Nucleus accumbens (tissue), 56 donors: ENCODE measurements at regions not wholly inside any gene's neighbourhood (a gene's known extent, or its start where the extent isn't known, plus 50 kb on each side); places are given as distances from the start of the nearest gene placed in this dataset.
A peak's percentile ranks its signal among the peaks of the same experiment; 100 is the strongest.

Source experiments
- DNase-seq, 56 donors: peaks; one replicate each; lab custom pipeline; 2025; lab: John Stamatoyannopoulos, UW

DNA sequence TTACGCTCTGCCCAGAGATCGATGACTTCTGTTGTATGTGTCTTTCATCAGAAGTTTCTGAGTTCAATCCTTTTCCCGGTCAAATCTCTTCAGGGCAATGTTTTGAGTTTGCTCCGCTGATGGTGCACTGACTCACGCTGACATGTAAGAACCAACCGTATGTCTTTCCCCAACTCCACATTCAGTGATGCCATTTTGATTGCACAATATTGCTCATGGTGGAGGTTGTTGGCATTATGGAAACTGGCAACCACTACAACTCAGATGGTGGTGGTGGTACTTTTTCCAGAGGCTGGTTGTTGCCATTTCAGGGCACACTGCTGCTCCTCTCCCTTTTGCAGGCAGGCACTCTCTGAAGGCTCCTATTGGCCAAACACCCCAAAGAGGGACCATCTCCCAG is 751.5 kb downstream of the DCDC2C start:
- no peak for DNase-seq

DNA sequence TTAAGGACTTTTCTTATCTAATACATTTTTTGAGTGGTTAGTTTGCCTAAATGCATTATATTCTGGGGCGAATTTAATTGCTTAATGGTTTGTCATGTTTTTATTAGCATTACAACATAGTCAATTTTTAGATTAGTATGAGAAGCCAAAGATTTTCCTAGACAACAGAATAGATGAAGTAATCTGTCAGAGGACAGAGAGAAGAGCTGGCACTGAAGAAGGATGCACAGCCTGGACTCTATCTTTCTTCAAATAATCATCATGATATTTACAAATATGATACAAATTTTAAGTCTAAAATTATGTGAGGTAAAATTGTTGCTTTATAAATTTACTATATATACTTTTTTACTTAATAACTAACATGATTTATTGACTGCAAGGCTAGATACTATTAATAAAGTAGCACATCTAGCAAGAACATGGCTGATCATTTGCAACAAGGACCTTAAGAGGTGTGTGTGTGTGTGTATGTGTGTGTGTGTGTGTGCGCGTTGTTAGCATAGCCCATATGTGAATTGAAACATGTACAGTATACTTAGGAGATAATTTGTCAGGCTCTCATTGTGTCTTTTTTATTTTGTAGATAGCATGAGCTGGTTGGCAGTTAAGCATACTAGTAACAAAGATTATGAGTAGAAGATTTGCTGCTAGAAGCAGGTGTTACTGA is 752.2 kb downstream of the DCDC2C start:
- DNase-seq = no peak

DNA sequence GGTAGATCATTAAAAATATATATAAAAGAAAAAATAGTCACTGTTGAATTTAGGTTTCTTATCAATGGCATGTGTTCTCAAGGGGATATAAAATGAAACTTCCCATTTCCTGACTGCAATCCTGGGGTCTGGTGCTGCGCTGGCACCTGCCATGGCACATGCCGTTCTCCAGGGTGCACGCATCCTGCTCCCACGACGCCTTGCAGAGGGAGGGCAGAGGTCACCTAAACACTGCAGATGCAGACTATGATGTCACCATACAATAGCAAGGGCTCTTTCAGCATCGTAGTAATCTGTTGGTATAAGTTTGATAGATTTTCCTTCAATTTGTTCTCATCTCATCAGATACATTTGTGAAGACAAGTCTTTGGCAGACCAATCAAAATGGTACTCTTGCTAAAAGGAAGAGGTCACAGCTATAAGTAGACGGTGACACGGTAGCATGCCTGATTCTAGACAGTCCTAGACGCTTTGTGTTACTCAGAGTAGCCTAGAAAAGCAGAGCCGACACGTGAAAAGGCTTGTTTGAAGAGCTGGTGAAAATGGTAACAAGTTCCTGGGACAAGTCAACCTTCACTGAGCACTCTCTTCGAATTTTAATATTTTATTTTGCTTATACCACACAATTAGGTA is 761.4 kb downstream of the DCDC2C start:
- no peak for DNase-seq

DNA sequence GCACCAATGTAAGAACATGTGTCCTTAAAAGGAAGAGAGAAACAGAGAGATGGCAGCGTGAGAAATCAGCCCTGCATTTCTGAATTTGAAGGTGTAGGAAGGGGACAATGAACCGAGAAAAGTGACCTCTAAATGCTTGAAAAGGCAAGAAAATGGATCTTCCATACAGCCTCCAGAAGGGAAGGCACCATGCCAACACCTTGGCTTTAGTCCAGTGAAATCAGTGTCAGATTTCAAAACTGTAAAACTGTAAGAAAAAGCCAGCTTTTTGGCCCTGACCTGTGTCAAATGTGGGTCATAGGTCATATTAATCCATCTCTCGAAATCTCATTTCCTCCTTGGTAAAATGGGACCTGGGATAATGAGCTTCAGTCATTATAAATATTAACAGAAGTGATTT is 762.3 kb downstream of the DCDC2C start:
- no peak for DNase-seq

DNA sequence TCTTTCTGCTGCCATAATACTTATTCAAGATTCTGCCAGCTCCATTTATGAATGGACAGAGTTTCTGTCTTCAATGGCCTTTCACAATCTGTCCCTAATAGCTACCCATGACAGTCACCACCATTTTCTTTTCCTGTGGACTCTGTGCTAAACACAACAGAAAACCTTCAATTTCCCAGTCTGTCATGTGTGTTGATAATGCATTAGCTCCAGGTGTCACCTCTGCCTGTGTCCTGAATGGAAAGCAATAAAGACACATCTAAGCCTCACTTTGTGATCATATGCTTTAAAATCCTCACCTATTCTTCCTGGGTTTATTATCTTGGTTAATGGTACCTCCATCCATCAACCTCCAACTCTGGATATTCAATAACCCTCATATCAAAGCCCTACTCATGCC is 772.2 kb downstream of the DCDC2C start:
- no peak for DNase-seq

DNA sequence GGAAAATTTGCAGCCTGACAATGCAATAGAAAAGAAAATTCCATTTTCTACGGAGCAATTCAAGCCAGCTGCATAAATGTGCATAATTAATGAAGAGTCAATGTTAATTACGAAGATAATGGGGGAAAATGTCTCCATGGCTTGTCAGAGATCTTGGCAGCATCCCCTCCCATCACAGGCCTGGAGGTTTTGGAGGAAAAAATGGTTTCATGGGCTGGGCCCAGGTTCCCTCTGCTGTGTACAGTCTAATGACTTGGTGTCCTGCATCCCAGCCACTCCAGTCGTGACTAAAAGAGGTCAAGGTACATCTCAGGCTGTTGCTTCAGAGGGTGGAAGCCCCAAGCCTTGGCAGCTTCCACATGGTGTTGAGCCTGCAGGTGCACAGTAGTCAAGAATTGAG is 779.7 kb downstream of the DCDC2C start:
- DNase-seq = no peak

DNA sequence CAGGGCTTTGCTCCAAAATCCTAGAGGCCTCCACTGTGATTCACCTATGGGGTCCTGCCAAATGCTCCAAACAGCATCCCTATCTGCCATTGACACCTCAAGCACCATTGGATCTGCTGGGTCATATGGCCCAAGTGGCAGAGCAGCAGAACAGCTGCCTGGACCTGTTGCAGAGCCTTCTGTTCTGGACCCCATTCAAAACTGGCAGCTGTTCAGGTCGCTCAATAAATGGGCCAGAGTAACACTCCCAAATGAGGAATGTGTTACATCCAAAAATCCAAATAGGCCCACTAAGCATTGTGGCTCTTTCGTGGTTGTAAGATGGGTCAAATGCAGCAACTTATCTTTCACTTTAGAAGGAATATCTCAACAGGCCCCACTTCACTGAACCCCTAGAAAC is 783.6 kb downstream of the DCDC2C start:
- no peak for DNase-seq

DNA sequence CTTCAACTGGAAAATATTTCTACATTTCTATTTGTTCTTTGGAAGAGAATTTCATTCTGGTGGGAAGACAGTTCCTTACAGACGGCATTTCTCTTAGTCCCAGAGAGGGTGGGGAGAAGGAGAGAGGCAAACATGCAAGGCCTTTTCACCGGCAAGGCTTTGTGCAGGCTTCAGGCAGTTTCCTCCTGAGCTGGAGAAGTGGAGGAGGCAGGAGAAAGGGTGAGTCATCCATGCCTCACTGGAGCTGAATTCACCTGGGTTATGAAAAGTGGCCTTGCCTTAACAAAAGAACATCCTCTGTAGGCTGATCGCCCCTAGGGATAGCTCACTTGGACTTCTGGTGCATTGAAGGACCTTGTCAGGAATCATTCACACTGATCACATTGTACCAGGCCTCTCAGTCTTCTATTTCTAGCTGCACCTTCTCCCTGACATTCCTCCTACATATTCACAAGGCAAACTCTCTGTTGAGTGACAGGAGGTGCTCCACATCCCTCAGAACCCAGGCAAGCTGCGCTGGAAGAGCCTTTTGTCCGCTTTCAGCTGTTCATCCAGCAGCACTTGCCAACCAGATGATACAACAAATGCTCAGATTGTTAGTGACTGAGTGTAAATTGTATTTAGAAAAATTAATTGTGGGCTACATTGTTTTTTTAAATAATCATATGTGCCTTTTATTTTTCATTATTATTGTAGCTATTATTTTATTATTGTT is 796.1 kb downstream of the DCDC2C start:
- DNase-seq = peak in 14 of 56 donors; percentile 0 to 31 (median 12)

DNA sequence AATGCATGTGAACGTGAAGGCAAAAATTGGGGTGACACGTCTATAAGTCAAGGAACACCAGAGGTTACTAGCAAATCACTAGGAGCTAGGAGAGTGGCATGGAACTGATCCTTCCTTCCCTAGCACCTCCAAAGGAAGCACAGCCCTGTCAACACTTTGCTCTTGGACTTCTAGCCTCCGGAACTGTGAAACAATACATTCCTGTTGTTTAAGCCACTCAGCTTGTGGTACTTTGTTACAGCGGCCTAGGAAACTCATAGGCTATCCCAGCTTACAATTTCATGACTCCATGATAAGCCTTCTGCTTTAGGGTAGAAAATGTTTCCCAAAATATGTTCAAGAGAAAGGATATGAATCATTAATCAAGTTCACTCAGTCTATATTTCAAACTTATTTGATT is 798.1 kb downstream of the DCDC2C start:
- no peak for DNase-seq

DNA sequence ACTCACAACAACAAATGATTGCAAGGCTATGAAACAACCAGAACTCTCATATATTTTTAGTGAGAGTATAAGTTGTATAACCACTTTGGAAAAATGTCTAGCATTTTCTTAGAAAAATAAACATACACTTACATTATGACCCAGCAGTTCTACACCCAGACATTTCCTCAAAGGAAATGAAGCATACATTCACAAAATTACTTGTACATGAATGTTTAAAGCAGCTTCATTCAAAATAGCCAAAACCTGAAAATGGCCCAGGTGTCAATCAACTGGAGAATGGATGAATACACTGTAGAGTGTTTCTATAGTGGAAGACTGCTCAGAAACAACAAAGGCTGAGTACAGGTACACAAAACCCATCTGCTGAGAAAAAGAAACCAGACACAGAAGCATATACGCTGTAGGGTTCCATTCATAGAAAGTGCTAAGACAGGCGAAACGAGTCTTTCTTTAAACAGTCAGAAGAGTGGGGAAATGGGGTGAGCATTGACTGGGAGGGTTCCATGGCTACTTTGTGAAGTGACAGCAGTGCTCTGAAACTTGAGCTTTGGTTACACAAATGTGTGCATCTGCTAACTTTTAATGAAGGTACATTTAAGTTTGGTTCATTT is 799.0 kb downstream of the DCDC2C start:
- DNase-seq = no peak

DNA sequence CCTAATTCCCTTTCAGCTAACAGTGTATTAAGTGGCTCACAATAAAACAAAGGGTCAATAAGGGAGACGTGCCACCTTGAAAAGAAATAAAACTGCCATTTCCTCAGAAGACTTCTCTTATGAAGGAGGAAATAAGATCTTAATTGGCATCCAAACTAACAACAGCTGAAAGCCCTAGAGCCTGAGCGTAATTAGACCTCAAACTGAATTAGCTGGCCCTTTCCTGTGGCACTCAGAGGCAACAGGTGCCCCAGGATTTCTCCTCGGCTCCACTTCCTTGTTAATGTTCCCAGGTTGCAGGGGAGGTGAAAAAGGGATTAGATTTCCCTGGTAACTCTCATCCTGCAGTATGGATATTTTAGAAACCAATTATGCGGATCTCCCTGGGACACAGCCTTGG is 804.3 kb downstream of the DCDC2C start:
- no peak for DNase-seq

DNA sequence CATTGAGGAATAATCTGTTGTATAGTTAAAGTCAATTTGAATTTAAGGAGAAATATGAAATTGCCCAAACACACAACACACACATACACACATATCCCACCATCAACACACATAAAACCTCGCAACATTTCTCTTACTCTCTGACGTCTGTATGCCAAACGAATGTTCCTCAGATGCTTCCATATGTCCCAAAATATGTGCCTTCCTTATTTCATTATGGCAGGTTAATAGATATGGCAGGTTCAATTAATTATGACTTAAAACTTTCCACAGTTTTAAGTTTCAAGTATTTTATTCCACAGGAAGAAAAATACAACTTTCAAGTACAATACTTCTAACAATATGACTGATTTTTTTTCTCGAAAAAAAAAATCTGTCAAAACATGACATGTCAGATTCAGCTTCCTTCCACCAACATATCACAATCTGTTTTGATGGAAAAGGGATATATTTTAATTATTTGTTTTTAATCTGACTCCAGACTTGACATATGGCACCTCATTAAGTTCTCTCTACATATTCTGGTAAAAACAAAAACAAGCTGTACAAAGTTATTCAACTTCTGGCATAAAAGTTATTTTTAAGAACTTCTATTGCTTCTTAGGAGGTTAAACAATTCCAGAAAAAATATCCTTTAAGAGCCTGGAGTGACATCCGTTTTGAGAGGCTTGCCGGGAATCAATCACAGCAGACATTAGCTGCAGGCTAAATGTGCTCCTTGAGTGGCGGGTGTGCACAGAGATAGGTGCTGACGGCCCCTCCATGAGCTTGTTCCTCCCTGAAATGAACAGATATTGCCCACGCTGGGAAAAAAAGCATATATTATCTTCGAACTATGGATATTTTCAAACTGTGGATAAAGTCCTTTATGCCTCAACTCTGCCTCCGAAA is 812.7 kb downstream of the DCDC2C start:
- no peak for DNase-seq

DNA sequence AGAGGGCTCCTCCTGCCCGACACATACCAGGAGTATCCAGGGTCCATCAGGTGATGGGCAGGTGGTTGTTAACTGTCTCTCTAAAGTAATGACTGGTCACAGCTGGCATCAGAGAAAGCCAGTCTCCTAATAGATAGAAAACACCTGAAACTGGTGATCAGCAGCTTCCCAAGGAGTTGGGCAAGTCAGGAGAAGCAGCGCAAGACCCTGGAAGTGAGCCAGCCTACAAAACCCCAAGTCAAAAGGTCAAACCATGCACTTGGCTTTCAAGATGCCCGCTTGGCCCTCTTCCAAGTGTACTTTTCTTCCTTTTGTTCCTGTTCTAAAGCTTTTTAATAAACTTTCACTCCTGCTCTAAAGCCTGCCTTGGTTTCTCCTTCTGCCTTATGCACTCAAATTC is 815.2 kb downstream of the DCDC2C start:
- no peak for DNase-seq

DNA sequence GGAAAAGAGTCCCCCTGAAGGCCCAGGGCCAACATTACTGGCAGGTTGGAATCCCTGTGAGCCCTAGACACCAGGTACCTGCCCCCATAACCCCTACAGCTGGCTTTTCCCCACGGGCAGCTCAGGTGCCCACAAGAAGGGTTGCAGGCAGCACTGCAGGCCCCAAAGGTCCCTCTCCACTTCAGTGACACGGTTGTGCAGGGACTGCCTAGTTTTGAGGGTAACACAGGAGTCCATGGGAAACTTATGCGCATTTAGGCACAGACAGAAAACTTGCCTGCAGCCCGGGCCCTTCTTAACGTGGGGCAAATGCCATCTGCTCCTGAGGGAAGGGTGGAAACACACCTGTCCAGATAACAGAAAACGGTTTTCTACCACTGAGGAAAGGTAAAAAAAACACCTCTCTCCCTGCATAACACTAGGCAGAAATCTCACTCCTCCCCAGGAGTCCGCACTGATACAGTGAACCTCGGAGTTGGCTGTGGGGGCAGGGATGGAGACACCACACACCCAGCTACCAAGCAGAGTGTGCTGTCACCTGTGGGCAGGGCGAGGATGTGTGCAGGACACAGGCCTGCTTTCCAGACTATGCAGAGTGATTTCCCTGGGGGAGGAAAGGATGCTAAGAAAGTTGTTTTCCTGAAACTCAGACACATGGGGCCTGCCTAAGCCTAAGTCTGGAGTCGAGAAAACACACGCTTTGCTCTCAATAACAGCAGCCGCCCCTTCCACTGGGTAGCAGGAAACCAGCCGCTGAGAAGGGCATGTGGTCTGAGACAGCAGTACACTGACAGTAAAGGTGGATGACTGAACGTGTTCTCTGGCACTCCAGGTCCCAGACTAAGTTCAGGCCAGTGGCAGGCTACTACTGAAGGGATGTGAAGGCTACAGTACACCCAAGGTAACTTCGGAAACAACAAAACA is 819.4 kb downstream of the DCDC2C start:
- DNase-seq = no peak

DNA sequence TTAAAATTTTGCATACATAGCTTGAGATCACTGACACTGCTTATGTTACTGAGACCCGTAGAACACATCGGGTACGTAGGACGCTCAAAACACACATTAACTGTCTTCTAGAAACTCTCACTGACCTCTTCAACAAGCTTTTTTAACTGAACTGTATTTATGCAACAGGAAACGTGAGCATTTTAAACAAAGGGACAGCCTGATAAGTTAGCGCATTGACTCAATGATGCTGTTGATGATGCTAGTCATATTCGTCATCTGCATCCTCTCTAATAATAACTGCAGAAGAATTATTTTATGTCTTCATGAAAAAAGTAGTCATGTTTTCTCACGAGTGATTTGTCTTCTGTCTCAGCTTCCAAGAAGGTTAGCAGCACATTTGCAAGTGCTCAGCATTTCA is 824.0 kb downstream of the DCDC2C start:
- DNase-seq = no peak

DNA sequence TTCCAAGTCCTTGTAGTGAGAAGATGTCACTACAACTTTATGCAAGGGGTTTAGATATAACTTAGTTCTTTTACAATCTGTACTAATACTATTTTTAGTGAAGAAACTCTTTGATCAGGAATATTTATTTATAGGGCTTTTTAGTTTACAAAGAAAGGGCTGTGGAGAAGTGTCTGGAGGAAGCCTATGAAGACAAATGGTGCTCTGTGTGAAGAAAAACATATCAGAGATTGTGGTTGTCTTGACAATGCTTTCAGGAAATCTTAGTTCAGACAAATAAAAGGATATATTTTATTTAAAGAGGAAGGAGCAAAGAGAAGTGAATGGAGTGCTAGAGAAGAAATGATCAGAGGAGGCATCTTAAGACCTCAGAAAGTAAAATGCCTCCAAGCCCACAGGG is 824.9 kb downstream of the DCDC2C start:
- no peak for DNase-seq

DNA sequence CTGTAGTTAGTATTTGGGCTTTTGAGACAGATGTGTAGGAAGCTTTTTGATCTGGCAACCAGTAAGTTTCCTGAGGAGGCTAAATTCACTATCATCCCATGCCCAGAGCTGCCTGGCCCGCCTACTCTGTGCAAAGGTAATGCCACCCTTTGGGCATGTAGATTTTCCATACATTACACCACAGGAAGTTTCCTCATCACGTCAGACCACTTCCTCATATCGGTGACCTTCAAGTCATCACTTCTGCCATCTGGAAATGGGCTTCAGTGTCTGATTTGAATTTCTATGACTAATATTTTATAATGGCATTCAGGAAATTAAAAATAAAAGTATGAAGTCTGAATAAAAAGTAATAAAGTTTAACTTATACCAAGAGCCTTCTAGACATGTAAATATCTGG is 825.4 kb downstream of the DCDC2C start:
- DNase-seq = no peak

DNA sequence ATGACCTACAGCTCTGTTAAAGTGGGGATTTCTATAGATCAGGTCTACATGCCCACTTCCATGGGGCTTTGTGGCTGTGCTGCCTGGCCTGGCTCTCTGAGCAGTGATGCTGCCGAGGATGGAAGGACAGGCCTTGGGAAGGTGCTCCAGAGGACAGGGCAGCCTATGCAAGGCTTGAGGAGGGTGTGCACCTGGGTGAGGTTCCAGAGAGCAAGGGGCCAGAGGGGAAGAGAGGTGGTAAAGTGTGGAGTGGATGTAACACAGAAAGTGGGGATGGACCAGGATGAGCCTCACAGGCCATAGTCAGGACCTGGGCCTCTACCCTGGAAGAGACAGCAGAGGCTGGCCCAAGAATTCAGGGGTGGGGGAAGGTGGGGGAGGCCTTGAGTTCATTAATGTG is 826.4 kb downstream of the DCDC2C start:
- DNase-seq = no peak

DNA sequence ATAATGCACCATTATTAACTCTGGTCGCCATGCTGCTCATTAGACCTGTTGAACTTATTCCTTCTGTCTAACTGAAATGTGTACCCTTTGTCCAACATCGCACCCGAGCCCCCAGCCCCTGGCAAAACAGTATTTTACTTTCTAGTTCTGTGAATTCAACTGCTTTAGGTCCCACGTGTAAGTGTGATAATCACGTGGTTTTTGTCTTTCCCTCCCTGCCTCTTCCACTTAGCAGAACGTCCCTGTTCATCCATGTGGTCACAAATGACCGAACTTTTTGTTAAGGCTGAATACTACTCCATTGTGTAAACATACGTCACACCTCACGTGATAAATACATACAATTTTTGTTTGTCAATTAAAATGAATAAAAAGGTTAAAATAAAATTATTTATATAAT is 826.9 kb downstream of the DCDC2C start:
- DNase-seq = no peak

DNA sequence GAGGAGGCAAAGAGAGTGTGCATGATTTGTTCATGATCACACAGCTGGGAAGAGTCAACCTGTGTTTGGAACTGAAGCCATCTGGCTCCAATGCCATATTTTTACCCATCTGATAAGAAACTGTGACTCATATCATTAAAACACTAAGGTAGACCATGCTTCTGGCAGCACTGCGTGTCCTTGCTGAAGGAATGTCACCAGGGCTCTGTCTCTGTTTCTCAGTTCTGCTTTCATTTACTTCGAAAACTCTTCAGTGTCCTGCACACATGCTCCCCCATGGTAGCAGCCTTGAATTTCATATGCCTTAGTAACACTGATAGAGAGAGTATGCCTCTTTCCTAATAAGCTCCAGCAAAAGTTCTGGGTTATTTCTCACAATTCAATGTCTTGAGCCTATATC is 830.4 kb downstream of the DCDC2C start:
- no peak for DNase-seq
